Right atrium auricular region (tissue), 2 donors: ENCODE measurements at regions not wholly inside any gene's neighbourhood (a gene's known extent, or its start where the extent isn't known, plus 50 kb on each side); places are given as distances from the start of the nearest gene placed in this dataset.

ENCODE experiments used
- DNase-seq: peaks from one replicate; pipeline ENCODE4 v3.0.0-alpha.2; 2019; ENCODE audit warnings: low spot score
- H3K27ac ChIP-seq, 2 donors: fragments of 200-600 bp; sonication (generic); 1 replicate in 1 of 2; 2 replicates in 1 of 2; pipeline ENCODE4 v1.5.1; 2016 to 2019
- H3K27me3 ChIP-seq, 2 donors: fragments of 200-600 bp; sonication (generic); one replicate each; pipeline versions ENCODE4 v1.5.1 to v1.6.0; 2017 to 2019
- H3K36me3 ChIP-seq: fragments of 200-600 bp; sonication (generic); one replicate; pipeline ENCODE4 v1.5.1; 2016
- H3K4me1 ChIP-seq, 2 donors: fragments of 200-600 bp; sonication (generic); one replicate each; pipeline versions ENCODE4 v1.5.1 to v1.6.0; 2017 to 2019
- H3K4me3 ChIP-seq, 2 donors: fragments of 200-600 bp; sonication (generic); 1 replicate in 1 of 2; 2 replicates in 1 of 2; pipeline ENCODE4 v1.5.1; 2017 to 2019; ENCODE audit warnings: mild to moderate bottlenecking in 1 of 2, moderate library complexity in 1 of 2
- H3K9me3 ChIP-seq, 2 donors: fragments of 200-600 bp; sonication (generic); one replicate each; pipeline ENCODE4 v1.5.1; 2019
- CTCF ChIP-seq, 2 donors: fragments of 200-600 bp; sonication (generic); IDR thresholded peaks; one replicate each; pipeline ENCODE4 v1.5.1; 2019; ENCODE audit warnings: antibody characterized with exemption in 2 of 2

GRCh38 chr22:46073683-46074504, 76.4 kb upstream of the PPARA start:
- peak overlapping the region; percentile 69 to 86 for H3K4me3 ChIP-seq
- H3K27ac ChIP-seq, result peak overlapping the region; percentile 97 to 99
- H3K36me3 ChIP-seq, result no peaks in the 10 kb centered on the region
- H3K4me1 ChIP-seq, result peaks cover 0 to 56% of the 10 kb centered on the region in 2 donors
- no peaks in the 10 kb centered on the region for H3K9me3 ChIP-seq
- no peaks in the 10 kb centered on the region for H3K27me3 ChIP-seq
- DNase-seq, result no peak
- no peak for TF ChIP-seq CTCF (IDR thresholded peaks at IDR 0.05)

GRCh38 chr22:46074771-46075551, 75.4 kb upstream of the PPARA start:
- H3K9me3 ChIP-seq, result no peaks in the 10 kb centered on the region
- no peak for TF ChIP-seq CTCF (IDR thresholded peaks at IDR 0.05)
- no peaks in the 10 kb centered on the region for H3K36me3 ChIP-seq
- H3K4me1 ChIP-seq, result peaks cover 0 to 59% of the 10 kb centered on the region in 2 donors
- peak overlapping the region; percentile 97 to 99 for H3K27ac ChIP-seq
- peak overlapping the region; percentile 69 to 86 for H3K4me3 ChIP-seq
- no peaks in the 10 kb centered on the region for H3K27me3 ChIP-seq
- no peak for DNase-seq

- peaks cover 0 to 69% of the 10 kb centered on the region in 2 donors for H3K4me1 ChIP-seq
- H3K27me3 ChIP-seq, result no peaks in the 10 kb centered on the region
- H3K36me3 ChIP-seq, result no peaks in the 10 kb centered on the region
- peak overlapping the region; percentile 97 to 99 for H3K27ac ChIP-seq
- peak overlapping the region; percentile 69 to 86 for H3K4me3 ChIP-seq
- H3K9me3 ChIP-seq, result no peaks in the 10 kb centered on the region
- TF ChIP-seq CTCF (IDR thresholded peaks at IDR 0.05), result no peak
- no peak for DNase-seq
Observed at GRCh38 chr22:46075764-46076531, 74.4 kb upstream of the PPARA start.

GRCh38 chr22:46076651-46077339, 73.5 kb upstream of the PPARA start:
- Histone ChIP-seq H3K9me3 (no peaks in the 10 kb centered on the region), H3K36me3 (no peaks in the 10 kb centered on the region), H3K4me1 (peaks cover 0 to 75% of the 10 kb centered on the region in 2 donors), H3K27ac (peak overlapping the region; percentile 97 to 99), H3K4me3 (peak overlapping the region; percentile 59 to 86), H3K27me3 (no peaks in the 10 kb centered on the region)
- TF ChIP-seq CTCF (IDR thresholded peaks at IDR 0.05), result no peak
- DNase-seq, result peak; percentile 66

GRCh38 chr22:46077669-46078099, 72.6 kb upstream of the PPARA start:
- no peaks in the 10 kb centered on the region for H3K36me3 ChIP-seq
- DNase-seq, result no peak
- no peaks in the 10 kb centered on the region for H3K9me3 ChIP-seq
- no peaks in the 10 kb centered on the region for H3K27me3 ChIP-seq
- H3K4me1 ChIP-seq, result peaks cover 0 to 84% of the 10 kb centered on the region in 2 donors
- TF ChIP-seq CTCF (IDR thresholded peaks at IDR 0.05), result no peak
- H3K4me3 ChIP-seq, result peak overlapping the region; percentile 59 to 86
- H3K27ac ChIP-seq, result peak overlapping the region; percentile 97 to 99
